K562 (cell line): ENCODE measurements at regions not wholly inside any gene's neighbourhood (a gene's known extent, or its start where the extent isn't known, plus 50 kb on each side); places are given as distances from the start of the nearest gene placed in this dataset.

Source experiments
- ATAC-seq: fragments of 200-7000 bp; cut with Tn5 transposase; 3 replicates; pipeline ENCODE4 v1.9.1; 2020; ENCODE audit warnings: moderate library complexity
- BruUV-seq: library from RNA; stranded (reverse); fragments of 400-500 nt; replicated peaks from 2 replicates; lab custom pipeline; 2021; lab: Mats Ljungman, UMichigan
- CTCF ChIA-PET: fragments of 300-600 bp; formaldehyde crosslinking; extraction: SDS; loops from one replicate; lab custom pipeline; 2021; ENCODE audit warnings: low intra/inter-chr PET ratio; lab: Yijun Ruan, JAX
- POLR2A ChIA-PET: fragments of 300-600, 350-650 bp; sonication (Branson Sonifier 250); formaldehyde crosslinking; extraction: SDS; loops from one replicate; lab custom pipeline; 2021; ENCODE audit warnings: antibody characterized with exemption, inconsistent platforms; lab: Yijun Ruan, JAX
- DNase-seq, 4 experiments: peaks; one replicate each; pipeline versions ENCODE4 v3.0.0 to v3.0.0-alpha.2; 2011 to 2018; ENCODE audit warnings: low spot score in 3 of 4, mixed read lengths in 3 of 4; ENCODE audit errors: extremely low read depth in 1 of 4
- FAIRE-seq: peaks from 2 replicates; lab custom pipeline; 2011; peaks lifted over from hg19 to GRCh38; lab: Jason Lieb, UNC
- H2AFZ ChIP-seq: 2 replicates; pipeline ENCODE4 v1.6.0; 2011; ENCODE audit warnings: low read depth, low read length, control low read depth, inconsistent platforms
- H3K27ac ChIP-seq: fragments of 200-600 bp; 3 replicates; pipeline ENCODE4 v1.8.0; 2011; ENCODE audit warnings: low read depth, mild to moderate bottlenecking, control low read depth, inconsistent platforms, low read length, moderate library complexity, mixed read lengths; ENCODE audit errors: extremely low read depth
- H3K27me3 ChIP-seq, 2 experiments: fragments of 300-600 bp in 1 of 2; 2 replicates in 1 of 2; 3 replicates in 1 of 2; pipeline versions ENCODE4 v1.6.0 to v1.8.0; 2011; ENCODE audit warnings: inconsistent platforms in 2 of 2, low read length in 2 of 2, mild to moderate bottlenecking in 1 of 2, mixed read lengths in 1 of 2, moderate library complexity in 1 of 2; ENCODE audit not compliant: control insufficient read depth in 2 of 2, insufficient read depth in 2 of 2
- H3K36me3 ChIP-seq: fragments of 300-600 bp; 3 replicates; pipeline ENCODE4 v1.8.0; 2011; ENCODE audit warnings: mild to moderate bottlenecking, low read length, inconsistent platforms; ENCODE audit not compliant: control insufficient read depth, insufficient read depth
- H3K4me1 ChIP-seq, 2 experiments: fragments of 200-600 bp in 1 of 2; replicated peaks in 1 of 2; 2 replicates in 1 of 2; 3 replicates in 1 of 2; pipeline versions ENCODE4 v1.5.1 to v1.8.0; 2011; ENCODE audit warnings: inconsistent platforms in 2 of 2, low read length in 2 of 2, mild to moderate bottlenecking in 1 of 2, mixed read lengths in 1 of 2, moderate library complexity in 1 of 2; ENCODE audit not compliant: control insufficient read depth in 2 of 2, insufficient read depth in 2 of 2
- H3K4me2 ChIP-seq: 2 replicates; pipeline ENCODE4 v1.6.1; 2011; ENCODE audit warnings: low read length, control low read depth, inconsistent platforms, mixed read lengths; ENCODE audit not compliant: insufficient read depth
- H3K4me3 ChIP-seq: fragments of 200-600 bp; sonication (generic), shearing (Covaris generic); 2 replicates; pipeline ENCODE4 v1.5.1; 2016; ENCODE audit warnings: control low read depth, inconsistent platforms
- H3K79me2 ChIP-seq: fragments of 200-600 bp; 3 replicates; pipeline ENCODE4 v1.8.0; 2011; ENCODE audit warnings: low read length, inconsistent platforms; ENCODE audit not compliant: control insufficient read depth, insufficient read depth
- H3K9ac ChIP-seq, 2 experiments: 2 replicates each; pipeline versions ENCODE4 v1.6.0 to v1.6.1; 2011; ENCODE audit warnings: low read depth in 2 of 2, low read length in 2 of 2, control low read depth in 1 of 2, inconsistent platforms in 1 of 2, mild to moderate bottlenecking in 1 of 2, mixed read lengths in 1 of 2; ENCODE audit not compliant: insufficient read depth in 1 of 2
- H3K9me1 ChIP-seq: one replicate; pipeline ENCODE4 v1.6.0; 2011; ENCODE audit warnings: inconsistent platforms, mild to moderate bottlenecking, low read length, moderate library complexity; ENCODE audit not compliant: control insufficient read depth, insufficient read depth
- H3K9me3 ChIP-seq: replicated peaks from 2 replicates; pipeline ENCODE4 v1.5.1; 2011; ENCODE audit warnings: low read depth, low read length, inconsistent platforms; ENCODE audit not compliant: control insufficient read depth, insufficient read depth
- H4K20me1 ChIP-seq: replicated peaks from 2 replicates; pipeline ENCODE4 v1.6.1; 2011; ENCODE audit warnings: low read length, inconsistent platforms, mixed read lengths; ENCODE audit not compliant: control insufficient read depth, insufficient read depth
- CEBPB ChIP-seq: fragments of 450-650 bp; IDR thresholded peaks from 2 replicates; pipeline ENCODE4 v1.6.1; 2016; ENCODE audit warnings: missing genetic modification characterization, missing compliant biosample characterization
- HNRNPL ChIP-seq: fragments of 200-400 bp; formaldehyde crosslinking; IDR thresholded peaks from 2 replicates; pipeline ENCODE4 v1.6.1; 2017; ENCODE audit warnings: low read depth, mild to moderate bottlenecking, low read length
- LEF1 ChIP-seq: fragments of 450-650 bp; IDR thresholded peaks from 2 replicates; pipeline ENCODE4 v1.6.1; 2016; ENCODE audit warnings: mild to moderate bottlenecking
- MAFK ChIP-seq: IDR thresholded peaks from 2 replicates; pipeline ENCODE4 v1.6.1; 2011; ENCODE audit warnings: low read length, improper control_type of control experiment
- MAZ ChIP-seq, 2 experiments: fragments of 450-650 bp in 1 of 2; sonication (generic) in 1 of 2; formaldehyde crosslinking; IDR thresholded peaks in 1 of 2; conservative IDR thresholded peaks in 1 of 2; 2 replicates each; pipeline versions ENCODE4 v1.4.0 to v1.5.0; 2020; ENCODE audit warnings: mild to moderate bottlenecking in 1 of 2, missing genetic modification reagents in 1 of 2
- PATZ1 ChIP-seq: fragments of 250-450 bp; sonication (Bioruptor Pico); IDR thresholded peaks from 2 replicates; pipeline ENCODE4 v1.5.0; 2020; ENCODE audit warnings: mild to moderate bottlenecking, borderline replicate concordance
- PHTF2 ChIP-seq: fragments of 250-450 bp; sonication (Bioruptor Pico); IDR thresholded peaks from 2 replicates; pipeline ENCODE4 v1.5.0; 2021; ENCODE audit warnings: mild to moderate bottlenecking
- PTRF ChIP-seq: fragments of 450-650 bp; IDR thresholded peaks from 2 replicates; pipeline ENCODE4 v1.6.1; 2016; ENCODE audit warnings: mild to moderate bottlenecking, missing genetic modification characterization, missing compliant biosample characterization
- RBM39 ChIP-seq: fragments of 200-400 bp; formaldehyde crosslinking; optimal IDR thresholded peaks from 2 replicates; pipeline ENCODE3; 2018; ENCODE audit warnings: low read depth, low read length
- TAF7 ChIP-seq: fragments of 450-650 bp; IDR thresholded peaks from 2 replicates; pipeline ENCODE4 v1.6.1; 2016; ENCODE audit warnings: missing genetic modification characterization, missing compliant biosample characterization
- WHSC1 ChIP-seq: IDR thresholded peaks from one replicate; pipeline ENCODE4 v1.6.1; 2012; ENCODE audit warnings: low read length, control low read depth, inconsistent platforms
- ZNF507 ChIP-seq: conservative IDR thresholded peaks from 2 replicates; pipeline ENCODE4 v1.6.1; 2017; ENCODE audit warnings: missing genetic modification characterization, missing compliant biosample characterization
- WGBS: fragments of 100-300 bp; shearing (Covaris generic); methylation state at CpG from one replicate; pipeline ENCODE4 v1.1.6; 2016; ENCODE audit warnings: low coverage, mixed read lengths; ENCODE audit not compliant: insufficient coverage; ENCODE audit errors: missing lambda C conversion rate; 5-methylcytosine and 5-hydroxymethylcytosine counted together
- in situ Hi-C: fragments of 300-500 bp; cut with MboI; formaldehyde crosslinking; loops from 4 replicates; pipeline ENCODE4 v1.15.0; 2018; ENCODE audit warnings: inconsistent platforms, mixed read lengths
- intact Hi-C: fragments of 100-400 bp; cut with micrococcal nuclease; formaldehyde crosslinking; loops from 2 replicates; pipeline ENCODE4 v1.14.2; 2022
- TF ChIP-seq, protein P1 (sequence below), 2 experiments: IDR thresholded peaks; 2 replicates each; pipeline ENCODE4 v1.6.1; 2011; ENCODE audit warnings: borderline replicate concordance in 1 of 2, control low read depth in 1 of 2, low read depth in 1 of 2, low read length in 1 of 2, mild to moderate bottlenecking in 1 of 2, mixed read lengths in 1 of 2, moderate library complexity in 1 of 2; ENCODE audit not compliant: insufficient read depth in 1 of 2, insufficient read length in 1 of 2, poor library complexity in 1 of 2, severe bottlenecking in 1 of 2; ENCODE audit errors: extremely low read depth in 1 of 2

- Histone ChIP-seq H4K20me1 (no peaks in the 10 kb centered on the region), H3K79me2 (no peaks in the 10 kb centered on the region), H3K36me3 (no peaks in the 10 kb centered on the region), H3K4me1 (no peaks in the 10 kb centered on the region; a peak in 1 of 5 replicates), H3K27me3 (no peaks in the 10 kb centered on the region), H3K27ac (no peak overlapping the region), H3K4me2 (no peak overlapping the region), H3K4me3 (no peak overlapping the region), H3K9me3 (no peaks in the 10 kb centered on the region), H3K9ac (no peak overlapping the region), H3K9me1 (no peaks in the 10 kb centered on the region), H2AFZ (no peak overlapping the region)
- WGBS: 7% methylated on average over 1 of the region's 1 CpG
- DNase-seq (no peak), FAIRE-seq (no peak), ATAC-seq (no peak)
- TF ChIP-seq MAZ (CRISPR knock-in tag; conservative IDR thresholded peaks at IDR 0.05 in 1 of 2, IDR thresholded peaks at IDR 0.05 in 1 of 2): no peak
- no peak for TF ChIP-seq RBM39
- TF ChIP-seq PHTF2 (CRISPR knock-in tag): no peak
- no peak for TF ChIP-seq WHSC1
- no peak for TF ChIP-seq TAF7 (tag)
- TF ChIP-seq LEF1: no peak
- TF ChIP-seq, protein P1, sequence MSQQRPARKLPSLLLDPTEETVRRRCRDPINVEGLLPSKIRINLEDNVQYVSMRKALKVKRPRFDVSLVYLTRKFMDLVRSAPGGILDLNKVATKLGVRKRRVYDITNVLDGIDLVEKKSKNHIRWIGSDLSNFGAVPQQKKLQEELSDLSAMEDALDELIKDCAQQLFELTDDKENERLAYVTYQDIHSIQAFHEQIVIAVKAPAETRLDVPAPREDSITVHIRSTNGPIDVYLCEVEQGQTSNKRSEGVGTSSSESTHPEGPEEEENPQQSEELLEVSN (IDR thresholded peaks at IDR 0.05; ENCODE audit: borderline replicate concordance in 1 of 2, extremely low read depth in 1 of 2, insufficient read depth in 1 of 2, insufficient read length in 1 of 2, low read depth in 1 of 2, low read length in 1 of 2, poor library complexity in 1 of 2, severe bottlenecking in 1 of 2): no peak
- no peak for TF ChIP-seq CEBPB (tag)
- TF ChIP-seq HNRNPL: no peak
- no peak for TF ChIP-seq MAFK
- TF ChIP-seq ZNF507: no peak
- TF ChIP-seq PTRF: no peak
- no peak for TF ChIP-seq PATZ1 (CRISPR knock-in tag)
- in situ Hi-C loops (no loop called here), intact Hi-C loops (no loop called here)
- BruUV-seq: no TSS peak
- POLR2A ChIA-PET: no interaction called here
- CTCF ChIA-PET: no interaction called here
Measured at GRCh38 chr3:154852515-154852914, 227.6 kb upstream of the MME start.
